HFFc6 (cell line): ENCODE measurements at regions not wholly inside any gene's neighbourhood (a gene's known extent, or its start where the extent isn't known, plus 50 kb on each side); places are given as distances from the start of the nearest gene placed in this dataset.

ENCODE experiments used
- DNase-seq: peaks from one replicate; pipeline ENCODE4 v3.0.0-alpha.2; 2018
- H3K27ac Mint-ChIP-seq: 2 replicates; pipeline ENCODE4 v1.8.0; 2020; ENCODE audit warnings: mild to moderate bottlenecking, mixed read lengths
- H3K27me3 Mint-ChIP-seq: 2 replicates; pipeline ENCODE4 v1.8.0; 2021; ENCODE audit warnings: mild to moderate bottlenecking, moderate library complexity, mixed read lengths; ENCODE audit not compliant: insufficient read depth
- H3K36me3 Mint-ChIP-seq: 2 replicates; pipeline ENCODE4 v1.8.0; 2021; ENCODE audit warnings: low read depth, mixed read lengths
- H3K4me1 Mint-ChIP-seq: 2 replicates; pipeline ENCODE4 v1.8.0; 2020; ENCODE audit warnings: low read depth, mixed read lengths
- H3K4me3 Mint-ChIP-seq: 2 replicates; pipeline ENCODE4 v1.8.0; 2020; ENCODE audit warnings: mild to moderate bottlenecking, moderate library complexity, mixed read lengths
- H3K9me3 Mint-ChIP-seq: 2 replicates; pipeline ENCODE4 v1.8.0; 2020; ENCODE audit warnings: mild to moderate bottlenecking, mixed read lengths
- CTCF ChIP-seq: fragments of 200-600 bp; sonication (generic); IDR thresholded peaks from 2 replicates; pipeline ENCODE4 v1.5.0; 2021; ENCODE audit warnings: antibody characterized with exemption, mild to moderate bottlenecking

DNA sequence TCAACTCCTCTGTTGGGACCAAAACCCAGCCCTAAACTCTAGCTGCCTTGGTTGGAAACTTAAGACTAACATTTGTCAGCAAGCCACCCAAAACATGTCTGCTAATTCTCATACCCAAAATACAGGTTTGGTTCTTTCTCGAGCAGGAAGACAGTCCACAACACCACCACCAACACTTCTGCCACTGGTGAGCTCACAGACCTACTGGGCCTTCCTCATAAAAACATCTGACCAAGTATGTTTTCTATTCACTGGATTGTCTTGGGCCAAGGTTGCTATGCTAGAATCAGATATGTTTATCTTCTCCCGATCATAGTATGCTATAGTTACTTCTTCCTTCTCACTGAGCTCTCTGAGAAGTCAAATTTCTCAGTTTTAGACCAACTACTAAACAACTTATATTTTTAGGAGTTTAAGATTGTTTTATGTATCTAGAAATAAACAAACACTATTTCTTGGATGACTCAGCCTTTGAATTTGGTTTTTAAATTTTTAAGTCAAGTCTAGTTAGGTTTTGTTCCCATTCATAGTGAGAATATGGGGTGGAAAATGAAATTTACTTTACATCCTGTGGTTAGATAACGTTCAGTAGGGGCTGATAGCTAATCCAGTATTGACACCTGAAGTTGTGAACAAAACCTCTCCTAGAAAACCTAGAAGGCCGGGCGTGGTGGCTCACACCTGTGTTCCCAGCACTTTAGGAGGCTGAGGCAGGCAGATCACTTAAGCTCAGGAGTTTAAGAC, 360.5 kb downstream of the RSL24D1 start:
- H3K9me3 Mint-ChIP-seq = peaks cover 42% of the 10 kb centered on the region
- H3K4me3 Mint-ChIP-seq = no peak overlapping the region
- no peak for DNase-seq
- no peak for TF ChIP-seq CTCF
- H3K27ac Mint-ChIP-seq = no peak overlapping the region
- H3K27me3 Mint-ChIP-seq = no peaks in the 10 kb centered on the region; the same call in 1 of the 2 replicates
- H3K4me1 Mint-ChIP-seq = no peaks in the 10 kb centered on the region
- no peaks in the 10 kb centered on the region for H3K36me3 Mint-ChIP-seq

- H3K36me3 Mint-ChIP-seq = no peaks in the 10 kb centered on the region
Measured at GRCh38 chr15:54829821-54830220, 366.9 kb downstream of the RSL24D1 start.

GRCh38 chr15:54820811-54821210, 375.9 kb downstream of the RSL24D1 start:
- Mint-ChIP-seq H3K9me3 (peaks cover 51% of the 10 kb centered on the region), H3K4me1 (no peaks in the 10 kb centered on the region), H3K36me3 (no peaks in the 10 kb centered on the region), H3K27ac (no peak overlapping the region), H3K4me3 (no peak overlapping the region), H3K27me3 (peaks cover 2% of the 10 kb centered on the region; the same call in 1 of the 2 replicates)
- no peak for DNase-seq
- no peak for TF ChIP-seq CTCF

More at GRCh38 chr15:54829821-54830220, 366.9 kb downstream of the RSL24D1 start:
- peaks cover 60% of the 10 kb centered on the region for H3K9me3 Mint-ChIP-seq
- DNase-seq = no peak
- no peaks in the 10 kb centered on the region for H3K4me1 Mint-ChIP-seq
- no peaks in the 10 kb centered on the region; the same call in 1 of the 2 replicates for H3K27me3 Mint-ChIP-seq
- H3K27ac Mint-ChIP-seq = no peak overlapping the region
- no peak for TF ChIP-seq CTCF
- H3K4me3 Mint-ChIP-seq = no peak overlapping the region

- TF ChIP-seq CTCF = no peak
- Mint-ChIP-seq H3K36me3 (no peaks in the 10 kb centered on the region), H3K27me3 (peaks cover 2% of the 10 kb centered on the region; the same call in 1 of the 2 replicates), H3K27ac (no peak overlapping the region), H3K4me3 (no peak overlapping the region), H3K4me1 (no peaks in the 10 kb centered on the region), H3K9me3 (peaks cover 51% of the 10 kb centered on the region)
- DNase-seq = no peak
Measured at GRCh38 chr15:54820098-54820497, 376.6 kb downstream of the RSL24D1 start.

- Mint-ChIP-seq H3K4me3 (no peak overlapping the region), H3K4me1 (no peaks in the 10 kb centered on the region), H3K9me3 (peaks cover 47% of the 10 kb centered on the region), H3K36me3 (0 out of 2 replicates have a peak, but pooled peaks cover 7% of the 10 kb centered on the region), H3K27me3 (peaks cover 2% of the 10 kb centered on the region; the same call in 1 of the 2 replicates), H3K27ac (no peak overlapping the region)
- no peak for DNase-seq
- no peak for TF ChIP-seq CTCF
Measured at GRCh38 chr15:54816401-54816800, 380.3 kb downstream of the RSL24D1 start.
